SK-N-SH (cell line): ENCODE measurements at regions not wholly inside any gene's neighbourhood (a gene's known extent, or its start where the extent isn't known, plus 50 kb on each side); places are given as distances from the start of the nearest gene placed in this dataset.

ENCODE experiments used
- CTCF ChIA-PET: fragments of 300-600, 350-600 bp; formaldehyde crosslinking; extraction: SDS; loops from one replicate; lab custom pipeline; 2021; lab: Yijun Ruan, JAX
- POLR2A ChIA-PET: fragments of 350-600 bp; sonication (Branson Sonifier 250); formaldehyde crosslinking; extraction: SDS; loops from one replicate; lab custom pipeline; 2020; ENCODE audit warnings: antibody characterized with exemption, inconsistent platforms; lab: Yijun Ruan, JAX
- DNase-seq: peaks from one replicate; pipeline ENCODE4 v3.0.0; 2012
- H2AFZ ChIP-seq: fragments of 200-600 bp; sonication (generic); 2 replicates; pipeline ENCODE4 v1.8.1; 2016; ENCODE audit warnings: antibody characterized with exemption, mild to moderate bottlenecking, low read depth
- H3F3A ChIP-seq: fragments of 200-600 bp; sonication (generic); replicated peaks from 2 replicates; pipeline ENCODE3; 2016; ENCODE audit warnings: antibody characterized with exemption, mild to moderate bottlenecking; ENCODE audit not compliant: insufficient read depth
- H3K27ac ChIP-seq, 2 experiments: fragments of 200-500 bp in 1 of 2; fragments of 200-600 bp in 1 of 2; sonication (Bioruptor generic) in 1 of 2; sonication (generic), shearing (Covaris generic) in 1 of 2; 2 replicates each; pipeline versions ENCODE4 v1.5.1 to v1.6.1; 2014 to 2016; ENCODE audit warnings: low read depth in 2 of 2, inconsistent platforms in 1 of 2, low read length in 1 of 2, mild to moderate bottlenecking in 1 of 2, mixed read lengths in 1 of 2
- H3K27me3 ChIP-seq: fragments of 200-600 bp; sonication (generic), shearing (Covaris generic); 2 replicates; pipeline ENCODE4 v1.6.1; 2016; ENCODE audit warnings: mixed run types; ENCODE audit not compliant: insufficient read depth
- H3K36me3 ChIP-seq, 2 experiments: fragments of 200-500 bp in 1 of 2; fragments of 200-600 bp in 1 of 2; sonication (Bioruptor generic) in 1 of 2; sonication (generic) in 1 of 2; replicated peaks in 1 of 2; 2 replicates each; pipeline versions ENCODE3 to v1.5.1; 2014 to 2016; ENCODE audit warnings: low read length in 1 of 2, mild to moderate bottlenecking in 1 of 2; ENCODE audit not compliant: insufficient read depth in 2 of 2, control insufficient read depth in 1 of 2
- H3K4me1 ChIP-seq, 2 experiments: fragments of 200-500 bp in 1 of 2; fragments of 200-600 bp in 1 of 2; sonication (Bioruptor generic) in 1 of 2; sonication (generic), shearing (Covaris generic) in 1 of 2; 2 replicates each; pipeline versions ENCODE4 v1.5.1 to v1.6.1; 2014 to 2016; ENCODE audit warnings: low read depth in 1 of 2, low read length in 1 of 2, mixed run types in 1 of 2; ENCODE audit not compliant: insufficient read depth in 2 of 2, control insufficient read depth in 1 of 2
- H3K4me2 ChIP-seq: fragments of 200-600 bp; sonication (generic), shearing (Covaris generic); 2 replicates; pipeline ENCODE4 v1.6.1; 2017; ENCODE audit warnings: mixed run types
- H3K4me3 ChIP-seq, 2 experiments: fragments of 200-500 bp in 1 of 2; fragments of 200-600 bp in 1 of 2; sonication (Bioruptor generic) in 1 of 2; sonication (generic), shearing (Covaris generic) in 1 of 2; 2 replicates each; pipeline versions ENCODE4 v1.5.1 to v1.8.1; 2014 to 2016; ENCODE audit warnings: low read depth in 2 of 2, inconsistent platforms in 1 of 2, low read length in 1 of 2, mild to moderate bottlenecking in 1 of 2, mixed read lengths in 1 of 2, moderate library complexity in 1 of 2
- H3K79me2 ChIP-seq: fragments of 200-600 bp; sonication (generic); 2 replicates; pipeline ENCODE4 v1.8.1; 2017; ENCODE audit warnings: mild to moderate bottlenecking; ENCODE audit not compliant: insufficient read depth
- H3K9ac ChIP-seq: fragments of 200-600 bp; sonication (generic); 2 replicates; pipeline ENCODE4 v1.6.1; 2017; ENCODE audit warnings: mixed run types
- H3K9me2 ChIP-seq: fragments of 200-600 bp; sonication (generic); 2 replicates; pipeline ENCODE4 v1.6.1; 2017; ENCODE audit warnings: mixed run types
- H3K9me3 ChIP-seq: fragments of 200-600 bp; sonication (generic); 2 replicates; pipeline ENCODE4 v1.6.1; 2017; ENCODE audit warnings: mixed run types, mild to moderate bottlenecking, moderate library complexity
- H4K20me1 ChIP-seq: fragments of 200-600 bp; sonication (generic); 2 replicates; pipeline ENCODE4 v1.6.1; 2017; ENCODE audit warnings: mild to moderate bottlenecking, mixed run types; ENCODE audit not compliant: insufficient read depth
- CTCF ChIP-seq: fragments of 200-600 bp; sonication (generic); IDR thresholded peaks from 2 replicates; pipeline ENCODE4 v1.6.1; 2017; ENCODE audit warnings: antibody characterized with exemption, mild to moderate bottlenecking, moderate library complexity
- EP300 ChIP-seq, 2 experiments: IDR thresholded peaks; 2 replicates each; pipeline versions ENCODE4 v1.4.0 to v1.6.1; 2012; ENCODE audit warnings: borderline replicate concordance in 1 of 2, low read depth in 1 of 2, low read length in 1 of 2
- EZH2phosphoT487 ChIP-seq: fragments of 200-600 bp; sonication (generic); IDR thresholded peaks from 2 replicates; pipeline ENCODE4 v1.6.1; 2017; ENCODE audit warnings: low read depth, mixed run types, mild to moderate bottlenecking, antibody characterized with exemption, moderate library complexity, borderline replicate concordance
- FOSL2 ChIP-seq: IDR thresholded peaks from 2 replicates; pipeline ENCODE4 v1.4.0; 2012; ENCODE audit warnings: low read depth, mild to moderate bottlenecking, moderate library complexity, borderline replicate concordance
- FOXJ3 ChIP-seq: sonication (generic); formaldehyde crosslinking; IDR thresholded peaks from 2 replicates; pipeline ENCODE4 v1.5.1; 2020; ENCODE audit warnings: mild to moderate bottlenecking, missing genetic modification reagents
- GABPA ChIP-seq: IDR thresholded peaks from 2 replicates; pipeline ENCODE4 v1.4.0; 2012; ENCODE audit warnings: low read depth, mild to moderate bottlenecking
- JUND ChIP-seq: IDR thresholded peaks from 2 replicates; pipeline ENCODE4 v1.4.0; 2012
- MAX ChIP-seq: IDR thresholded peaks from 2 replicates; pipeline ENCODE4 v1.4.0; 2012; ENCODE audit warnings: low read depth
- MEF2A ChIP-seq: IDR thresholded peaks from 2 replicates; pipeline ENCODE4 v1.4.0; 2012; ENCODE audit warnings: low read depth, borderline replicate concordance
- NFIC ChIP-seq: IDR thresholded peaks from 2 replicates; pipeline ENCODE4 v1.4.0; 2012; ENCODE audit warnings: borderline replicate concordance
- PBX3 ChIP-seq: IDR thresholded peaks from 2 replicates; pipeline ENCODE4; 2012
- RAD21 ChIP-seq: IDR thresholded peaks from 2 replicates; pipeline ENCODE4 v1.6.1; 2012; ENCODE audit warnings: mild to moderate bottlenecking, low read length
- RCOR1 ChIP-seq: fragments of 150-350 bp; IDR thresholded peaks from 2 replicates; pipeline ENCODE4 v1.6.1; 2017; ENCODE audit warnings: antibody characterized with exemption, low read length
- RFX5 ChIP-seq: IDR thresholded peaks from 2 replicates; pipeline ENCODE4 v1.6.1; 2012; ENCODE audit warnings: mild to moderate bottlenecking, improper control_type of control experiment, low read length
- RXRA ChIP-seq: IDR thresholded peaks from 2 replicates; pipeline ENCODE4 v1.4.0; 2012; ENCODE audit warnings: low read depth, mild to moderate bottlenecking, borderline replicate concordance
- SIN3A ChIP-seq: IDR thresholded peaks from 2 replicates; pipeline ENCODE4 v1.6.1; 2012; ENCODE audit warnings: low read depth, mild to moderate bottlenecking, low read length, moderate library complexity, borderline replicate concordance
- SMC3 ChIP-seq: IDR thresholded peaks from 2 replicates; pipeline ENCODE4 v1.6.1; 2012; ENCODE audit warnings: low read depth, low read length, improper control_type of control experiment
- TEAD4 ChIP-seq: IDR thresholded peaks from 2 replicates; pipeline ENCODE4 v1.4.0; 2012; ENCODE audit warnings: mild to moderate bottlenecking, borderline replicate concordance; ENCODE audit not compliant: insufficient read depth
- USF2 ChIP-seq: fragments of 150-350 bp; IDR thresholded peaks from 2 replicates; pipeline ENCODE4 v1.6.1; 2017; ENCODE audit warnings: antibody characterized with exemption, low read length, low read depth, borderline replicate concordance
- ZBTB33 ChIP-seq: IDR thresholded peaks from 2 replicates; pipeline ENCODE4 v1.4.0; 2012; ENCODE audit warnings: low read depth, borderline replicate concordance
- WGBS: methylation state at CpG from one replicate; pipeline ENCODE4 v1.1.6; 2017; ENCODE audit warnings: low lambda C conversion rate; 5-methylcytosine and 5-hydroxymethylcytosine counted together

GRCh38 chr10:37679465-37679864, 177.9 kb downstream of the ZNF248 start:
- ChIA-PET POLR2A (no interaction called here), CTCF (no interaction called here)
- no peak for DNase-seq
- 31% methylated on average over 2 of the region's 8 CpGs for WGBS
- Histone ChIP-seq H3K79me2 (no peaks in the 10 kb centered on the region), H3F3A (no peaks in the 10 kb centered on the region), H3K27ac (no peak overlapping the region), H2AFZ (no peak overlapping the region), H3K9me3 (no peaks in the 10 kb centered on the region), H3K4me2 (no peak overlapping the region), H3K9me2 (no peaks in the 10 kb centered on the region), H3K27me3 (no peaks in the 10 kb centered on the region), H4K20me1 (no peaks in the 10 kb centered on the region), H3K36me3 (no peaks in the 10 kb centered on the region), H3K4me3 (no peak overlapping the region), H3K9ac (no peak overlapping the region), H3K4me1 (no peaks in the 10 kb centered on the region)
- TF ChIP-seq PBX3 (no peak), MEF2A (no peak), RCOR1 (no peak), GABPA (no peak), CTCF (no peak), EZH2phosphoT487 (no peak), RXRA (no peak), USF2 (no peak), SIN3A (no peak), ZBTB33 (no peak), TEAD4 (no peak), EP300 (IDR thresholded peaks at IDR 0.05; ENCODE audit: borderline replicate concordance in 1 of 2, low read depth in 1 of 2, low read length in 1 of 2) (no peak), MAX (no peak), NFIC (no peak), RAD21 (no peak), JUND (no peak), FOXJ3 (CRISPR knock-in tag) (no peak), RFX5 (no peak), FOSL2 (no peak), SMC3 (no peak)
